ENCODE measurements at regions not wholly inside any gene's neighbourhood (a gene's known extent, or its start where the extent isn't known, plus 50 kb on each side); places are given as distances from the start of the nearest gene placed in this dataset.
"Not testable (repeated sequence)": the region's sequence is repeated elsewhere in the genome, so short reads cannot be mapped to it uniquely, and the experiment has no call there.

DNA sequence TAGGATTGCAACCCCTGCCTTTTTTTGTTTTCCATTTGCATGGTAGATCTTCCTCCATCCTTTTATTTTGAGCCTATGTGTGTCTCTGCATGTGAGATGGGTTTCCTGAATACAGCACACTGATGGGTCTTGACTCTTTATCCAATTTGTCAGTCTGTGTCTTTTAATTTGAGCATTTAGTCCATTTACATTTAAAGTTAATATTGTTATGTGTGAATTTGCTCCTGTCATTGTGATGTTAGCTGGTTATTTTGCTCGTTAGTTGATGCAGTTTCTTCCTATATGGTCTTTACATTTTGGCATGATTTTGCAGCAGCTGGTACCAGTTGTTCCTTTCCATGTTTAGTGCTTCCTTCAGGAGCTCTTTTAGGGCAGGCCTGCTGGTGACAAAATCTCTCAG lies 2003.1 kb upstream of the CDH6 start:
- TF ChIP-seq, protein P1, sequence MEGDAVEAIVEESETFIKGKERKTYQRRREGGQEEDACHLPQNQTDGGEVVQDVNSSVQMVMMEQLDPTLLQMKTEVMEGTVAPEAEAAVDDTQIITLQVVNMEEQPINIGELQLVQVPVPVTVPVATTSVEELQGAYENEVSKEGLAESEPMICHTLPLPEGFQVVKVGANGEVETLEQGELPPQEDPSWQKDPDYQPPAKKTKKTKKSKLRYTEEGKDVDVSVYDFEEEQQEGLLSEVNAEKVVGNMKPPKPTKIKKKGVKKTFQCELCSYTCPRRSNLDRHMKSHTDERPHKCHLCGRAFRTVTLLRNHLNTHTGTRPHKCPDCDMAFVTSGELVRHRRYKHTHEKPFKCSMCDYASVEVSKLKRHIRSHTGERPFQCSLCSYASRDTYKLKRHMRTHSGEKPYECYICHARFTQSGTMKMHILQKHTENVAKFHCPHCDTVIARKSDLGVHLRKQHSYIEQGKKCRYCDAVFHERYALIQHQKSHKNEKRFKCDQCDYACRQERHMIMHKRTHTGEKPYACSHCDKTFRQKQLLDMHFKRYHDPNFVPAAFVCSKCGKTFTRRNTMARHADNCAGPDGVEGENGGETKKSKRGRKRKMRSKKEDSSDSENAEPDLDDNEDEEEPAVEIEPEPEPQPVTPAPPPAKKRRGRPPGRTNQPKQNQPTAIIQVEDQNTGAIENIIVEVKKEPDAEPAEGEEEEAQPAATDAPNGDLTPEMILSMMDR (IDR thresholded peaks at IDR 0.05): not testable (repeated sequence)
- not testable (repeated sequence) for TF ChIP-seq ZFX (IDR thresholded peaks at IDR 0.05; ENCODE audit: borderline replicate concordance)
